B cell (primary cell): ENCODE measurements at regions not wholly inside any gene's neighbourhood (a gene's known extent, or its start where the extent isn't known, plus 50 kb on each side); places are given as distances from the start of the nearest gene placed in this dataset.

Experiments used
- ATAC-seq: fragments of 200-7000 bp; cut with Tn5 transposase; one replicate; pipeline ENCODE4 v1.10.0; 2021; ENCODE audit warnings: low read depth, mild to moderate bottlenecking, moderate number of reproducible peaks, moderate library complexity
- CTCF ChIA-PET: fragments of 350-600 bp; sonication (Branson Sonifier 250); formaldehyde crosslinking; loops from one replicate; lab custom pipeline; 2021; ENCODE audit warnings: antibody characterized with exemption, inconsistent platforms; lab: Charles Lee
- POLR2A ChIA-PET: fragments of 350-600 bp; sonication (Branson Sonifier 250); formaldehyde crosslinking; loops from one replicate; lab custom pipeline; 2021; ENCODE audit warnings: antibody characterized with exemption; lab: Charles Lee
- DNase-seq: peaks from one replicate; pipeline ENCODE4 v3.0.0; 2013
- H2AFZ ChIP-seq: 2 replicates; pipeline ENCODE4 v1.6.1; 2012; ENCODE audit warnings: mild to moderate bottlenecking, low read depth, low read length; ENCODE audit not compliant: insufficient read depth, poor library complexity, severe bottlenecking
- H3K27ac ChIP-seq, 2 donors: 1 replicate in 1 of 2; 2 replicates in 1 of 2; pipeline ENCODE4 v1.5.1; 2012 to 2013; ENCODE audit warnings: low read length in 2 of 2, mild to moderate bottlenecking in 2 of 2, moderate library complexity in 1 of 2
- H3K27me3 ChIP-seq, 4 experiments: fragments of 200-600 bp in 1 of 4; sonication (generic) in 1 of 4; replicated peaks in 1 of 4; 1 replicate in 2 of 4; 2 replicates in 2 of 4; pipeline versions ENCODE4 v1.6.1 to v1.7.0; 2013 to 2016; ENCODE audit warnings: low read length in 3 of 4, mild to moderate bottlenecking in 2 of 4, mixed read lengths in 1 of 4, moderate library complexity in 1 of 4; ENCODE audit not compliant: insufficient read depth in 4 of 4, control insufficient read depth in 3 of 4; ENCODE audit errors: control extremely low read depth in 1 of 4
- H3K36me3 ChIP-seq, 2 experiments: replicated peaks in 1 of 2; 1 replicate in 1 of 2; 2 replicates in 1 of 2; pipeline versions ENCODE4 v1.6.1 to v1.7.1; 2013; ENCODE audit warnings: low read length in 1 of 2; ENCODE audit not compliant: insufficient read depth in 2 of 2, control insufficient read depth in 1 of 2; ENCODE audit errors: control extremely low read depth in 1 of 2, extremely low read depth in 1 of 2
- H3K4me1 ChIP-seq, 2 donors: fragments of 200-600 bp in 1 of 2; sonication (generic) in 1 of 2; 1 replicate in 1 of 2; 2 replicates in 1 of 2; pipeline versions ENCODE4 v1.5.1 to v1.6.1; 2013 to 2017; ENCODE audit warnings: low read length in 2 of 2; ENCODE audit not compliant: control insufficient read depth in 2 of 2, insufficient read depth in 2 of 2
- H3K4me2 ChIP-seq: replicated peaks from 2 replicates; pipeline ENCODE3; 2012; ENCODE audit warnings: mild to moderate bottlenecking, low read depth, low read length; ENCODE audit not compliant: poor library complexity, severe bottlenecking
- H3K4me3 ChIP-seq, 5 experiments: fragments of 200-600 bp in 1 of 5; sonication (generic) in 1 of 5; 1 replicate in 3 of 5; 2 replicates in 2 of 5; pipeline versions ENCODE4 v1.5.1 to v1.7.0; 2011 to 2016; ENCODE audit warnings: low read length in 4 of 5, mild to moderate bottlenecking in 4 of 5, low read depth in 2 of 5, control low read depth in 1 of 5, moderate library complexity in 1 of 5; ENCODE audit not compliant: insufficient read depth in 1 of 5; ENCODE audit errors: control extremely low read depth in 1 of 5, extremely low read depth in 1 of 5
- H3K79me2 ChIP-seq: fragments of 200-600 bp; sonication (generic); one replicate; pipeline ENCODE4 v1.6.0; 2016; ENCODE audit warnings: low read length; ENCODE audit not compliant: control insufficient read depth, insufficient read depth
- H3K9ac ChIP-seq: fragments of 200-600 bp; sonication (generic); 2 replicates; pipeline ENCODE4 v1.6.1; 2017; ENCODE audit warnings: mild to moderate bottlenecking, low read length, moderate library complexity
- H3K9me3 ChIP-seq, 3 donors: one replicate each; pipeline versions ENCODE4 v1.6.1 to v1.7.1; 2013; ENCODE audit warnings: low read length in 2 of 3; ENCODE audit not compliant: control insufficient read depth in 2 of 3, insufficient read depth in 1 of 3; ENCODE audit errors: control extremely low read depth in 1 of 3
- H4K20me1 ChIP-seq: 2 replicates; pipeline ENCODE4 v1.6.0; 2012; ENCODE audit warnings: mild to moderate bottlenecking, low read length; ENCODE audit not compliant: insufficient read depth, control insufficient read depth, poor library complexity, severe bottlenecking
- H3K27ac Mint-ChIP-seq: one replicate; pipeline ENCODE4 v1.8.0; 2021; ENCODE audit warnings: mixed read lengths
- H3K27me3 Mint-ChIP-seq: one replicate; pipeline ENCODE4 v1.8.0; 2021; ENCODE audit warnings: mixed read lengths
- H3K4me1 Mint-ChIP-seq: one replicate; pipeline ENCODE4 v1.8.0; 2021; ENCODE audit warnings: mixed read lengths
- H3K4me3 Mint-ChIP-seq: one replicate; pipeline ENCODE4 v1.8.0; 2021; ENCODE audit warnings: mixed read lengths
- H3K9me3 Mint-ChIP-seq: one replicate; pipeline ENCODE4 v1.8.0; 2022; ENCODE audit warnings: mixed read lengths; ENCODE audit not compliant: insufficient read depth
- CTCF ChIP-seq: fragments of 200-600 bp; IDR thresholded peaks from one replicate; pipeline ENCODE4 v1.8.0; 2022; ENCODE audit warnings: antibody characterized with exemption, mild to moderate bottlenecking
- EZH2 ChIP-seq: IDR thresholded peaks from 2 replicates; pipeline ENCODE4 v1.6.1; 2012; ENCODE audit warnings: borderline replicate concordance, low read depth, mild to moderate bottlenecking, moderate library complexity, low read length; ENCODE audit not compliant: insufficient read depth, poor library complexity, severe bottlenecking
- WGBS: methylation state at CpG from one replicate; pipeline ENCODE4 v1.1.5; 2013; ENCODE audit warnings: missing lambda C conversion rate; ENCODE audit not compliant: insufficient coverage; 5-methylcytosine and 5-hydroxymethylcytosine counted together
- intact Hi-C: fragments of 100-400 bp; cut with micrococcal nuclease; formaldehyde crosslinking; loops from one replicate; pipeline ENCODE4 v1.10.0; 2022

- ChIA-PET CTCF (no interaction called here), POLR2A (interaction anchor here (0.5 kb wide), 1 partner anchor 232 kb away, joined by 5 read pairs; no protein-coding TSS in a partner anchor)
- H3K9me3 Mint-ChIP-seq = no peaks in the 10 kb centered on the region
- H3K9ac ChIP-seq = no peak overlapping the region
- no peak overlapping the region for H3K27ac ChIP-seq
- H3K27ac Mint-ChIP-seq = no peak overlapping the region
- no peak overlapping the region for H3K4me2 ChIP-seq
- intact Hi-C loops = no loop called here
- peaks cover 0 to 13% (median 1%) of the 10 kb centered on the region in 4 experiments for H3K27me3 ChIP-seq
- 89% methylated on average over 4 of the region's 8 CpGs for WGBS
- H3K4me1 ChIP-seq = no peaks in the 10 kb centered on the region
- TF ChIP-seq CTCF = no peak
- no peak for TF ChIP-seq EZH2
- no peak overlapping the region for H3K4me3 Mint-ChIP-seq
- H3K27me3 Mint-ChIP-seq = peaks cover 30% of the 10 kb centered on the region
- no peak overlapping the region for H2AFZ ChIP-seq
- no peak overlapping the region for H3K4me3 ChIP-seq
- H3K79me2 ChIP-seq = no peaks in the 10 kb centered on the region
- H3K9me3 ChIP-seq = peaks cover 0 to 8% (median 0%) of the 10 kb centered on the region in 3 donors
- H3K36me3 ChIP-seq = no peaks in the 10 kb centered on the region
- H3K4me1 Mint-ChIP-seq = no peaks in the 10 kb centered on the region
- DNase-seq (no peak), ATAC-seq (no peak)
- H4K20me1 ChIP-seq = no peaks in the 10 kb centered on the region
Measured at GRCh38 chr3:13215940-13216546, 142.8 kb upstream of the IQSEC1 start.

GRCh38 chr3:13214847-13215472 lies 141.7 kb upstream of the IQSEC1 start:
- Mint-ChIP-seq H3K4me1 (no peaks in the 10 kb centered on the region), H3K9me3 (no peaks in the 10 kb centered on the region), H3K4me3 (no peak overlapping the region), H3K27ac (no peak overlapping the region), H3K27me3 (peaks cover 30% of the 10 kb centered on the region)
- WGBS = 57% methylated on average over 14 of the region's 15 CpGs
- H3K4me2 ChIP-seq = no peak overlapping the region
- H4K20me1 ChIP-seq = no peaks in the 10 kb centered on the region
- H3K36me3 ChIP-seq = no peaks in the 10 kb centered on the region
- H3K4me1 ChIP-seq = no peaks in the 10 kb centered on the region
- no peaks in the 10 kb centered on the region for H3K79me2 ChIP-seq
- H3K9ac ChIP-seq = no peak overlapping the region
- no peak overlapping the region for H2AFZ ChIP-seq
- no peak overlapping the region for H3K27ac ChIP-seq
- peaks cover 0 to 13% (median 1%) of the 10 kb centered on the region in 4 experiments for H3K27me3 ChIP-seq
- POLR2A ChIA-PET = no interaction called here
- ATAC-seq (no peak), DNase-seq (no peak)
- no peak overlapping the region for H3K4me3 ChIP-seq
- CTCF ChIA-PET = no interaction called here
- TF ChIP-seq EZH2 = no peak
- intact Hi-C loops = no loop called here
- peaks cover 0 to 8% (median 0%) of the 10 kb centered on the region in 3 donors for H3K9me3 ChIP-seq
